Motor neuron (in vitro differentiated cells): ENCODE measurements at regions not wholly inside any gene's neighbourhood (a gene's known extent, or its start where the extent isn't known, plus 50 kb on each side); places are given as distances from the start of the nearest gene placed in this dataset.

ENCODE experiments used
- ATAC-seq, 8 experiments: fragments of 200-7000 bp; cut with Tn5 transposase; replicated peaks in 6 of 8; 2 replicates each; pipeline ENCODE4 v1.8.0; 2021; ENCODE audit warnings: mild to moderate bottlenecking in 8 of 8, moderate library complexity in 8 of 8
- H3K27ac ChIP-seq, 2 donors: fragments of 250-450 bp; sonication (Bioruptor Pico); 2 replicates each; pipeline ENCODE4 v1.9.0; 2021; ENCODE audit warnings: antibody characterized with exemption in 2 of 2, mild to moderate bottlenecking in 2 of 2, moderate library complexity in 1 of 2
- H3K4me1 ChIP-seq, 2 donors: fragments of 250-450 bp; sonication (Bioruptor Pico); replicated peaks in 1 of 2; 2 replicates each; pipeline ENCODE4 v1.6.1; 2021; ENCODE audit warnings: antibody characterized with exemption in 2 of 2, mild to moderate bottlenecking in 2 of 2, moderate library complexity in 1 of 2
- H3K4me3 ChIP-seq, 5 donors: fragments of 250-450 bp; sonication (Bioruptor Pico); 2 replicates each; pipeline ENCODE4 v1.9.0; 2021; ENCODE audit warnings: antibody characterized with exemption in 5 of 5, mild to moderate bottlenecking in 5 of 5, moderate library complexity in 4 of 5
- WGBS, 10 experiments: fragments of 450-650 bp; shearing (Covaris generic); methylation state at CpG; one replicate each; pipeline ENCODE4 v1.0.0; 2022; 5-methylcytosine and 5-hydroxymethylcytosine counted together
- in situ Hi-C, 9 experiments: fragments of 400-800 bp; cut with MboI; loops; one replicate each; pipeline ENCODE4 v1.15.0; 2021; ENCODE audit warnings: low sequenced_read_pairs in 9 of 9, low pct_unique_long_range_greater_than_20kb in 2 of 9; ENCODE audit not compliant: unreplicated experiment in 9 of 9

DNA sequence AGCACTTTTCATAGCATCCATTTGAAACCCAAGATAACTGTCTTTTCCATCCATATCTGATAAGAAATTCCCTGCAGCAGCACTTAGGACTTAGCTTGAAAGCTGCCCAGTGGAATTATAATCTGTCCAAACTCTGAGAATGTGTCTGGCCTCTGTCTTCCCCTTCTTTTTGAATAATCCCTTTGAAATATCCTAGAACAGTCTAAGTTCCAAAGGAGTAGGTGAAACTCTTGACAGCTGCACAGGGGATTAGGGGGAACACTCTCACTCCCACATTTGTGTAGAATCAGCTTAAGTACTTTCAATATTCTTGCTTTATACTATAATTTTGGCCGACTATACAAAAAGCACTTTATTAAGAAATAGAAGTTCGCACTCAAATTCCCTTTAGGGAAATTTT lies 157.7 kb downstream of the PAPSS1 start:
- Histone ChIP-seq H3K4me3 (no peak overlapping the region), H3K4me1 (no peaks in the 10 kb centered on the region), H3K27ac (no peak overlapping the region)
- WGBS, 10 experiments = 59 to 95% (median 87%) methylated on average over 2 of the region's 2 CpGs
- ATAC-seq = no peak
- in situ Hi-C loops = no loop called here

DNA sequence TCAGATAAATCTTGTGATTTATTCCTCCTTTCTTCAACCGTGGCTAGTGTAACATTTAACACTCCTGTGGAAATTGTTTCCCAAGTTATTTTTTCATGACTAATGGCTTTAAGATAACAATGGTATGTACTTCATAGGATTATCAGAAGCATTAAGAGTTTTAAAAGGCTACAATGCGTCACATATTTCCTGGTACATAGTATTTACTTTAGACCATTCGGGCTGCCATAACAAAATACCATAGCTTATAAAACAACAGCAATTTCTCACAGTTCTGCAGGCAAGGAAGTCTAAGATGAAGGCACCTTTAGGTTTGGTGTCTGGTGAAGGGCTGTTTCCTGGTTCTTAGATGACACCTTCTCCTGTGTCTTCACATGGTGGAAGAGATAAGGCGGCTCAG lies 158.6 kb downstream of the PAPSS1 start:
- in situ Hi-C loops = no loop called here
- Histone ChIP-seq H3K27ac (no peak overlapping the region), H3K4me1 (no peaks in the 10 kb centered on the region), H3K4me3 (no peak overlapping the region)
- ATAC-seq = no peak
- 53 to 96% (median 87%) methylated on average over 1 to 4 of the region's 4 CpGs for WGBS, 10 experiments

DNA sequence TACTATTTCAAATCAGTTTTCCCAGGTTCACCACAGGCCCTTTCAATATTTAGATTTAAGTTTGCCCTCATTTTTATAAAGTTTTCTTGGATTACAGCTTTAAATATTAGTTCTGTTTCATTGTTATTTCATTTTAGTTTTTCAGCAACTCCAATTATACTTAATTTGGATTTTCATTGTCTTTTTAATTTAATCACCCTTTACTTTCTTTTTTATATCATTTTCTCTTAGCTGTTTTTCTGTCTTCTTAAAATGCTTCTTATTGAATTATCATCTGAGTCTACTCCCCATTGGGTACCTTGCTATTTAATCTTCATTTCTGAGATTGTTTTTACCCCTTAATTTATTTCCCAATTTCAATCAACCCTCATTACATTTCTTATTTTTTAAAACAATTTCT lies 160.4 kb downstream of the PAPSS1 start:
- in situ Hi-C loops = no loop called here
- Histone ChIP-seq H3K4me3 (no peak overlapping the region), H3K27ac (no peak overlapping the region), H3K4me1 (no peaks in the 10 kb centered on the region)
- no peak for ATAC-seq

DNA sequence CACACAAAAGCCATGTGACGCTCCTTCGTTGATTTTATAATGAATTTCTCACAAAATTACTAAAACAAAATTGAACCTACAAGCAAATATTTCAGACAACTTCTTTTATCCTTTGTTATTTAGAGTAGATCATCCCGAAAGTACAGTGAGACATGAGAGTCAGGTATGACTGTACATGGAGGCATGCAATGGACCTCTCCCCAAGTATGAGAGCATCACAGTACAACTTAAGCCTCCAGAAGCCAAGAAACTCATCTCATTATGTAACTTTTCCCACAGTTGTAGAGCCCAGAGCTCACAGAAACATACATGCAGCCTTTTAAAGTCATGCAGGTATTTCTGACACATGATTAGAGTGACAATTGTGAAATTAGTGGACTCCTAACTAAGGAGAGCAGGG lies 167.7 kb downstream of the PAPSS1 start:
- no peaks in the 10 kb centered on the region for H3K4me1 ChIP-seq
- in situ Hi-C loops = no loop called here
- ATAC-seq = no peak
- H3K4me3 ChIP-seq = no peak overlapping the region
- WGBS, 10 experiments = 24 to 100% (median 86%) methylated on average over 2 to 3 of the region's 3 CpGs; no CpG with 5 or more reads in 2 of the 10 experiments
- no peak overlapping the region for H3K27ac ChIP-seq

DNA sequence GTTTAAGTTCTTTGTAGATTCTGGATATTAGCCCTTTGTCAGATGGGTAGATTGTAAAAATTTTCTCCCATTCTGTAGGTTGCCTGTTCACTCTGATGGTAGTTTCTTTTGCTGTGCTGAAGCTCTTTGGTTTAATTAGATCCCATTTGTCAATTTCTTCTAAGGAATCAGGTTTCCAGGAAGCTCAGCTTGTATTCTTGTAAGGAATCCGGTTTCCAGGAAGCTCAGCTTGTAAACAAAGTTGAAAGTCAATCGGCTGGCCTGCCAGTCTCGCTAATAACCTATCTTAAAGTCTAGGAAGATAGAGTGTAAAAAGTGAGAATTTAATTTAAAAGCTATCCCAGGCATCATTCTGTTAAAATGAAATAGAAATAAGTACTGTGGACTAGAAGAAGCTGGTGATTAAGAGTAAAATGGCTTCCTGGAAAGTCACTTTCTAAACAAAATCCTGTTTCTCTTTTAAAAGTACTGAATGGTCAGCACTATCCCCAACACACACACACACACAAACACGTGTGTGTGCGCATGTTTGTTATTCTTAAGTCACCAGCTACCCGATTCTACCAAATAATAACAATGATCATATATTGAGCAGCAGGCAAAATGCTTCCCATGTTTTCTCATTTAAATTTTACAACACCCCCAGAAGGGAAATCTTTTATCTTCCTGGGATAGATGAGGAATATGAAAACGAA lies 171.7 kb downstream of the PAPSS1 start:
- no peak overlapping the region for H3K27ac ChIP-seq
- H3K4me3 ChIP-seq = no peak overlapping the region
- no peaks in the 10 kb centered on the region for H3K4me1 ChIP-seq
- in situ Hi-C loops = no loop called here
- WGBS, 10 experiments = 15 to 73% (median 44%) methylated on average over 1 to 7 of the region's 7 CpGs; no CpG with 5 or more reads in 1 of the 10 experiments
- ATAC-seq = peak in 1 of 8 experiments; percentile 40

DNA sequence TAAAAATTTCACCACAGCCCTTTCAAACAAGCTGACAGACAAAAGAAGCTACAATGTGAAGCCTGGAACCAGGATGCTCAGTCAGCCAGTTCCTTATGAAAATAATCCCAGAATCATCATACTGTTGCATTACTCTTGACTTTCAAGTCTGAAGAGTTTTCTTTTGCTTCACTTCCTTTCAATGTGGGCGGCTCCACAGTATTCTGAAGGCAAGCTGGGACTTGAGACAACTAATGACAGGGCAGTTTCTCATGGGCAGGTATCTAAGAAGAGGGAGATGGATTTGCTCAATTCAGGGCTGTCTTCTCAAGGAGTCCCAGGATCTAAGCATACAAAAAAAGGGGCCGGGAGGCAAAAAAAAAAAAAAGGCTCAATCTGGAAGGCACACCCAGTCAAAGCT lies 173.4 kb downstream of the PAPSS1 start:
- in situ Hi-C loops = no loop called here
- WGBS, 10 experiments = 17 to 100% (median 49%) methylated on average over 1 to 2 of the region's 2 CpGs; no CpG with 5 or more reads in 4 of the 10 experiments
- no peak overlapping the region for H3K27ac ChIP-seq
- H3K4me3 ChIP-seq = no peak overlapping the region
- no peaks in the 10 kb centered on the region for H3K4me1 ChIP-seq
- ATAC-seq = peak in 2 of 8 experiments; percentile 26 to 83

DNA sequence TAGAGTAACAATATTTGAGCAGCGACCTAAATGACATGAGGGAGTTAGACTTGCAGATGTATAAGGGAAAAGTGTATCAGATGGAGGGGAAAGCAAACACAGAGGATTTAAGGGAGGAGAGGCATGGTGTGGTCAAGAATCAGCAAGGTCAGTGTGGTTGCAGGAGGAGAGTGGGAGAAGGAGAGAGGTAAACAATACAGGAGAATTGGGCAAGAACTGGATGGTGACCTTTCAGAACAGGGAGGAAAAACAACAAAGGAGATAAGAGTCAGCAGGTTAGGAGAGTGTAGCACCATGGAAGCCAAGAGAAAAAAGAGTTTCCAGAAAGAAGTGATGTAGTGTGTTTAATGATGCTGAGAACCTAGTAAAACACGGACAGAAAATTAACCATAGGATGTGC lies 178.5 kb downstream of the PAPSS1 start:
- H3K4me1 ChIP-seq = no peaks in the 10 kb centered on the region
- in situ Hi-C loops = no loop called here
- no peak for ATAC-seq
- no peak overlapping the region for H3K4me3 ChIP-seq
- H3K27ac ChIP-seq = no peak overlapping the region
- 20 to 100% (median 69%) methylated on average over 1 to 2 of the region's 2 CpGs; no CpG with 5 or more reads in 2 of the 10 experiments for WGBS, 10 experiments

DNA sequence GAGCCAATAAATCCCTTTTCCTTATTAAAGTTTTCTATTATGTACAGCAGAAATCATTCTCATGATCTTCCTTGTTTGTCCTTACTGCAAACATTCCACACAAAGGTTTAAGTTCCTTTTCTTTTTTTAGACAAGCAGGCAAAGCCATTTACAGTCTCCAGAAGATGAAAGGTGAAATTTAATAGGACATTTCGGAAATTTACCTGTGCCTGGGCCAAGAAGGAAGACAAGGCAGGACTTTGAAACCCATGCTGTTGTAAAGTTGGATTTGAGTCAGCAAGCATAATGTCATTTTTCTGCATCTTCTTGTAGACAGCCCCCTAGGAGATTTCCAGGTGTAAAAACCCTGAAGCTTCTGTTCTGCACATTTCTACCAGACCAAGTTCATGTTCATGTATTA lies 188.1 kb downstream of the PAPSS1 start:
- Histone ChIP-seq H3K4me1 (no peaks in the 10 kb centered on the region), H3K4me3 (no peak overlapping the region), H3K27ac (no peak overlapping the region)
- WGBS, 10 experiments = 9 to 75% (median 44%) methylated on average over 1 of the region's 1 CpG
- no peak for ATAC-seq
- in situ Hi-C loops = no loop called here

DNA sequence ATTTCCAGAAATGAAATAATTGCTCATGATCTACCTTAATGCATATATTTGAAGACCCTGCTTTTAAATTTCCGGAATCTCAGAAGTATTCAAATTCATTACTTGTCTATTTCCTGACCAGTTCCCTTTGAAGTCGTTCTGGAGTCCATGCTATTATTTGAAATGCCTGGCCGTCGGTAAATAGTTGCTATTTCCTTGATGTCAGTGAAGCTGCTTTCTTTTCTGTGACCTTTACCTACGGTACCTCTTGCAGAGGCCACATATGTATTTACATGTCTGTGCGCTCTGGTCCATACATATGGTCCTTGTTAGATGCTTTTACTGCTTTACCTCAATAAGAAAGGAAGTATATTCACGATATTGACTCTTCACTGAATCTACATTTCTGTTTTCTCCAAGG lies 199.7 kb downstream of the PAPSS1 start:
- WGBS, 10 experiments = 51 to 100% (median 87%) methylated on average over 2 to 7 of the region's 7 CpGs
- Histone ChIP-seq H3K27ac (no peak overlapping the region), H3K4me1 (no peaks in the 10 kb centered on the region), H3K4me3 (no peak overlapping the region)
- in situ Hi-C loops = loop anchor here in 1 of 9 experiments (25.0 kb wide), 2 partner anchors 333 to 433 kb away; no protein-coding TSS in a partner anchor
- ATAC-seq = no peak

DNA sequence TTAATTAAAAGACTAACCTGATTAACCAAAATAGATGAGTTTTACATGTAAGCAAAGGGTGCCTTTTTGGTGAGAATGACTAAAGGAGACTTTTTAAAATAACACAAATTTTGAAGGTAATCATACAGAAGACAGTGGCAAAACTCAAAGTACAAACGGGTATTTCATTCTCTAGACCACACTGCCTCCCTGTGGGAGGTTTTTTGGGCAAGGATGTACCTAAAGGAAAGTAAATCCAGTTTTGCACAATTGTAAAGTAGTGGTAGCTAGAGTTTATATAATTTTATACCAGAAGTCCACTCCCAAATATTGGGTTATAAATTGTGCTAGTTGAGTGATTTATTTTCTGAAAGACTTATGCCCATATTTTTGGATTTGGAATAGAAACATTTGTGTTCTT lies 201.0 kb downstream of the PAPSS1 start:
- H3K4me3 ChIP-seq = no peak overlapping the region
- H3K4me1 ChIP-seq = no peaks in the 10 kb centered on the region
- H3K27ac ChIP-seq = no peak overlapping the region
- peak in 3 of 8 experiments; percentile 27 to 48 (median 40) for ATAC-seq
- 0 to 57% (median 13%) methylated on average over 1 of the region's 1 CpG for WGBS, 10 experiments
- in situ Hi-C loops = loop anchor here in 1 of 9 experiments (25.0 kb wide), 2 partner anchors 332 to 432 kb away; no protein-coding TSS in a partner anchor

DNA sequence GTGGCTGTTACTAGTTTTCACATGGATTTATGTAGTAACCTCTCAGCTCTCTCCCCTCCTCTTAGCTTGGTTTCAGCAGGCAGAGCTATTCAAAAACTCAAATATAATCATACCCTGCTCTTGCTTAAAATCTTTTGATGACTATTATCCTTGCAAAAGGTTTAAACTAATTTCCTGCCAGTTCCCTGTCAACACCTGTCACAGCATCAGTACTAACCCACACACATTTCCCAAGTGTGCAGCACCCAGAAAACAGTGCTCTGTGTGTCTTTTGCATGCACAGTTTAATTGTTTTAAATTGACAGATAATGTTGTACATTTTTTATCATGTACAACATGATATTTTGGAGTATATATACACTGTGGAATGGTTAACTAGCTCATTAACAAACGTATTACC lies 202.0 kb downstream of the PAPSS1 start:
- WGBS, 10 experiments = 0 to 100% (median 63%) methylated on average over 1 of the region's 1 CpG; no CpG with 5 or more reads in 3 of the 10 experiments

DNA sequence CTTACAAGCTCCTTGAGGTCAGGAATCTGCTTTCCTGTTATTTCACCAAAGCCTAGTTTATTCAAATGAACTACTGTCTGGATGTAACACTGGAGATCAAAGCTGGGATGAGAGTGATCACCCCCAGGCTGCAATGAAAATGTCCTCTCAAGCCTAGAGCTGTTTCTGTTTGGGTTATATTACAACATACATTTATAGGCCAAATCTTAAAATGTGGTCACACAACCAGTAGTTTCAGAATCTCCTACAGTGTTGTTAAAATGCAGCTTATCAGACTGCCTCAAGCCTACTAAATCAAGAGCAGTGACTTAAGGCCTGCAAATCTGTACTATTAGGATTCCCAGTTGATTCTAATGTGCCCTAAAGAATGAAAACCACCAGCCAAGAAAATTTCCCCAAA lies 207.5 kb downstream of the PAPSS1 start:
- ATAC-seq = no peak
- Histone ChIP-seq H3K4me3 (no peak overlapping the region), H3K4me1 (peaks cover 0 to 3% of the 10 kb centered on the region in 2 donors), H3K27ac (no peak overlapping the region)
- in situ Hi-C loops = loop anchor here in 1 of 9 experiments (25.0 kb wide), 2 partner anchors 325 to 425 kb away; no protein-coding TSS in a partner anchor

More for the DNA sequence above, 202.0 kb downstream of the PAPSS1 start:
- in situ Hi-C loops = loop anchor here in 1 of 9 experiments (25.0 kb wide), 2 partner anchors 331 to 431 kb away; no protein-coding TSS in a partner anchor
- no peak for ATAC-seq
- Histone ChIP-seq H3K4me3 (no peak overlapping the region), H3K27ac (no peak overlapping the region), H3K4me1 (no peaks in the 10 kb centered on the region)

DNA sequence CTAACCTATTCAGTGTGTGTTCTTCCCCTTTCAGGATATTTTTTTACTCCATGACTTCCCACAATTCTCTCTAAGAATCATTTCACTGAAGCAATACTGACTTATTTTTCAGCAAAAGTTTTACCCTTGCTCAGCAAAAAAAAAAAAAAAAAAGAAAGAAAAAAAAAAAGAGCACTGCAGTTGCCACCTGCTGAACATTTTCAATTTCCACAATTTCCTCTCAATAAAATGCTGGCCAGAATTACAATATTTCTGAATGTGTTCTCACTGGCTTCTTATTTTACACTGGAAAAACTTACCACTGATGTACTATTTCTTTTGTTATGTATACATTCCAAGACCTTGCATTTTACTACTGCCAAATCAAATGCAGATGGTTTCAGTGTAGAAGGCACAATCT lies 210.4 kb downstream of the PAPSS1 start:
- in situ Hi-C loops = loop anchor here in 1 of 9 experiments (25.0 kb wide), 2 partner anchors 322 to 422 kb away; no protein-coding TSS in a partner anchor
- peak in 1 of 8 experiments; percentile 15 for ATAC-seq
- peaks cover 0 to 3% of the 10 kb centered on the region in 2 donors for H3K4me1 ChIP-seq
- no peak overlapping the region for H3K4me3 ChIP-seq
- no peak overlapping the region for H3K27ac ChIP-seq

DNA sequence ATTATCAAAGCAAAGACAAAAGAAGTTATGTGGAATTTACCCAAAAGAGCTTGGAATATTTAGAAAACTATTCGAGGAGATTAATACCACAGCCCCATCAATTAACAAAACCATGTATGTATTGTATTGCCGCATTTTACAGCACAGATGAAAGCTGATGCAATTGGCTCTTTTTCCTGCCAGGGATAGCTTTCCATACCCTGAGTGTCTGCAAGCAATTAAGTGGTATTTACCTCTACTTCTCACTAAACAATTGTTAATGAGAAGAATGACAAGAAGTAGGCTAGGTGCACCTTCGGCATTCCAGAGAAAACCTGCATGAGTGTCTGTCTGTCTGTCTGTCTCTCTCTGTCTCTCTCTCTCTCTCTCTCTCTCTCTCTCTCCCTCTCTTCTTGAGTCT lies 219.5 kb downstream of the PAPSS1 start:
- in situ Hi-C loops = loop anchor here in 1 of 9 experiments (25.0 kb wide), 2 partner anchors 313 to 413 kb away; no protein-coding TSS in a partner anchor
- WGBS, 10 experiments = 36 to 100% (median 69%) methylated on average over 1 to 3 of the region's 3 CpGs; no CpG with 5 or more reads in 3 of the 10 experiments
- Histone ChIP-seq H3K27ac (no peak overlapping the region), H3K4me3 (no peak overlapping the region), H3K4me1 (no peaks in the 10 kb centered on the region)
- ATAC-seq = no peak
